Ramos (cell line): ENCODE measurements at regions not wholly inside any gene's neighbourhood (a gene's known extent, or its start where the extent isn't known, plus 50 kb on each side); places are given as distances from the start of the nearest gene placed in this dataset.
"Not testable (repeated sequence)": the region's sequence is repeated elsewhere in the genome, so short reads cannot be mapped to it uniquely, and the experiment has no call there.

Source experiments
- in situ Hi-C: fragments of 300-500 bp; cut with MboI; formaldehyde crosslinking; loops from one replicate; pipeline ENCODE4 v1.14.3; 2022; ENCODE audit warnings: low sequenced_read_pairs; ENCODE audit not compliant: unreplicated experiment

DNA sequence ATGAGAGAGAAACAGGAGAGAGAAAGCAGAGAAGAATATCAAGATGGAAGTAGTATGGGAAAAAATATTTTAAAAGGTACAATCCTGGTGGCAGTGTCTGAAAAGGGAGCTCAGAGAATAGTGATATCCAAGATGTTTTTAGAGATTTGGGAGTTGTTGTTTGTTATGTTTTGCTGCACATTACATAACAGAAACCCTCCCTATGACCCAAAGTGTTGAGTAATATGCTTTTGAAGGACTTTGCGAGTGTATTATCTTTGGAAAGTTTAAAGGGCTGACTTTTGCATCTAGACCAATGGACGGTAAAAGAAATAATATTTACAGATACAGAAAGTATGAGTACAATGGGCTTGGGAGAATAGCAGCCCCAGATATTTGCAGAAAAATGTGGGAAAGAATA, 759.7 kb downstream of the NTRK3 start:
- in situ Hi-C loops = no loop called here

- in situ Hi-C loops = no loop called here
These were observed 760.4 kb downstream of the NTRK3 start for GRCh38 chr15:87496109-87496508.

DNA sequence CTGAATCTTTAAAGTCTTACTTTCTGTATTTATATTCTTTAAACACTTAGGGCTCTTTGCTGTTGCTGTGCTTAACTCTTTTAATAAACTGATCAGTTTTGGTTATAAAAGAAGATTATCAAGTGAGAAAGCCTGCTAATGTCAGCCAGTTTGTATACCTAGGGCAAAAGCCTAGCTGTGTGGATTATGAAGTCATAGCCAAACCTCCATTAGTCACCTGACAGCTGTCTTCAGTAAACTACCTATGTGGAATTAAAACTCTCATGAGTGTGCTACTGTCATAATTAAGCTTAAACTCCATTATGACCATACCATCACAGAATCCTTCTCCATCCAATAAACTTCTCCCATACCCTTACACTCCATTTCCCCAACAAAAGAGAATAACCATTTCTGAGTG, 762.7 kb downstream of the NTRK3 start:
- in situ Hi-C loops = no loop called here

DNA sequence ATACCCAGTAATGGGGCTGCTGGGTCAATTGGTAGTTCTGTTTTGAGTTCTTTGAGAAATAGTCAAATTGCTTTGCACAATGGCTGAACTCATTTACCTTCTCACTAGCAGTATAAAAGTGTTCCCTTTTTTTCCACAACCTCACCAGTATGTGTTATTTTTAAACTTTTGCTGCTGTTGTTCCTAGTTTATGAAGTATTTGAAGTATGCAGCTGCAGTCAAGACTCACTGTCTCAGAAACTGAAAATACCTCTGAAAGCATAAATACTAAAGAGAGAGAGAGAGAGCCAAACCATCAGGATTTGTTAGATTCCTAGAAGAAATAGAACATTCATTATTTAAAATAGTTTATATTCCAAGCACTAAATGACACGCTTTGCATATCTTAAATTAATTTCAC, 764.2 kb downstream of the NTRK3 start:
- in situ Hi-C loops = no loop called here

DNA sequence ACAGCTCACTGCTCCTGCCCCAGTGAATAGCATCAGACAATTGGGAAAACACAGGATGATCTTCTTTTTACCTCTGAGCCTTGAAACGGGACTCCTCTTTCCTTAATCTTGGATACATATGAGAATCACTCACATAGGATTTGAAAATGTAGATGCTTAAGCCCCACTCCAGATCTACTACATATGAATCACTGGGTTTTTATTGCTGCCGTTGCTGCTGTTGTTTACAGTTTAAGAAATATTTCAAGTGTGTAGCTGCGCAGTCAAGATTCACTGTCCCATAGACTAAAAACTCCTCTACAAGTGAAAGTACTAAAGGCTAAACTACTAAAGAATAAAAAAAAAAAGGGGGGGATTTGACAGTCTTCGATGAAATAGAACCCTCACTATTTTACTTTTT, 765.9 kb downstream of the NTRK3 start:
- in situ Hi-C loops = no loop called here

- in situ Hi-C loops = no loop called here
These were observed 766.5 kb downstream of the NTRK3 start for GRCh38 chr15:87489902-87490665.

GRCh38 chr15:87489456-87489855, 767.1 kb downstream of the NTRK3 start:
- in situ Hi-C loops = no loop called here

DNA sequence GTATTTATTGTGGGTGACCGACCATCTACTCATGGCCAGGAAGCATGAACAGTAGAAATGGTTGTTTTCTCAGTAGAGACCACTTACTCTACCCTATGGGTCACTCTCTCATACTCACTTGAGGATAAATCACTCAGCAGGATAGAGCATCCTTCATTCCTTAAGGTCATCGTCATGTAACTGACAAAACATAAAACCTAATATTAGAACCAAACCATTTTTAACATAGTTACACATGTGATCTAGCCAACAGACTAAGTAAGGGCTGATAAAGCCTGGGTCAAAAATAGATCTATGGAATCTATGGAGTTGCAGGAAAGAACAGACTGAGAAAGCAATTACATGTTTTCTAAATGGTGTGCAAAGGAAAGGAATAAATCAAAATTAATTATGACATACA, 769.1 kb downstream of the NTRK3 start:
- in situ Hi-C loops = no loop called here

DNA sequence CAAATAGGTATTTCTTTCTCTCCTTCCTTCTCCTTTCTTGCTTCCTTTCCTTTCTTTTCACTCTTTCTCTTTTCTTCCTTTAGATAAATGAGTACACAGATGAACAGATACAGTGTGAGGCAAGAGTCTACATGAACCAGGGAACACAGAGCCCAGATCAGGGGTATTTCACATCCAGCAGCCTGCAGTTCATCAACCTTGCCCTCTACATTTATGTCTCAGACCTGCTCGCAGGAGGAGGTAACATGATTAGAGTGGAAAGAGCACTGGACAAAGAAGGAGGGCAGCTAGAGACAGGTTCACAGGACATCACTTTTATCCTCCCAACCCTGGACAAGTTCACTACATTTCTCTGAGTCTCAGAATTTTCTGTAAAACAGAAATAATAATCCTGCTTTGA, 773.1 kb downstream of the NTRK3 start:
- in situ Hi-C loops = no loop called here

GRCh38 chr15:87481126-87481525, 775.4 kb downstream of the NTRK3 start:
- in situ Hi-C loops = no loop called here

DNA sequence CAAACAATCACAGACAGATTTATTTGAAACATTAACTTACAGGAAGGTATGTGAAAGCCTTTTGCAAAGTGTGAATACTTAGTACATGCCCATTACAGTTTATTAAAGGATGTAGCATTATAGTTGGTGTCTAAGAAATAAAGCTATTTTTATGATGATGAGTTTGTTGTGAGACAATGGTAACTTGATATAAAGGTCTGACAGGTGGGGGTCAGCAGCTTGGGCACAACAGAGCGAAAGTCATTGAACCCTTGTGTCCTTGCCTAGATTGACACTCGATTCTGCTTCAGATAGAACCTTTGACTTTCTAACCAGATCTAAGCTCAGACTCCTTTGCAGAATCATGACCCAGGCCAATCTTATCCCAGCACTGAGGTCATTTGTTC, 777.9 kb downstream of the NTRK3 start:
- in situ Hi-C loops = no loop called here

- in situ Hi-C loops = no loop called here
These were observed 778.5 kb downstream of the NTRK3 start for GRCh38 chr15:87477737-87478686.

DNA sequence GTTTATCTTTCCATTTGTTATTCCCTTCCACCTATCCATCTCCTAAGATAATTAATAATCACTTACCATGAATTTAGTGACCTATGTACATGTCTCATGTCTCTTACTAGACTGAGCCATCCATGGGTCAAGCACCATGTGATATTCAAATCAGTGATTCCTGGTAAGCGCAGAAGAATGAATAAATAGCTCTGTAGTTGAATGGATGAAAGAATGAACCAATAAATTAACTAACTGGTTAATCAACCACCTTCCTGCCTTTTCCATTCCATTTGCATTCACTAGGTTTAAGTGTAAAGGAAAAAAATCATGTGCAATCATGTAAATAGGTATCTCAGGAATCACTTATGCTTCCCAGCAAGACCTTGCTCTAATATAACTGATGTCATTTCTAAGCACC, 779.5 kb downstream of the NTRK3 start:
- in situ Hi-C loops = no loop called here

- in situ Hi-C loops = no loop called here
These were observed 785.6 kb downstream of the NTRK3 start for GRCh38 chr15:87470923-87471322.

DNA sequence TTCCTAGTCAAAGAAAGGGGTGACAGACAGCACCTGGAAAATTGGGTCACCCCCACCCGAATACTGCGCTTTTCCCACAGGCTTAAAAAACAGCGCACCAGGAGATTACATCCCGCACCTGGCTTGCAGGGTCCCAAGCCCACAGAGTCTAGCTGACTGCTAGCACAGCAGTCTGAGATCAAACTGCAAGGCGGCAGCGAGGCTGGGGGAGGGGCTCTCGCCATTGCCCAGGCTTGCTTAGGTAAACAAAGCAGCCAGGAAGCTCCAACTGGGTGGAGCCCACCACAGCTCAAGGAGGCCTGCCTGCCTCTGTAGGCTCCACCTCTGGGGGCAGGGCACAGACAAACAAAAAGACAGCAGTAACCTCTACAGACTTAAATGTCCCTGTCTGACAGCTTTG, 792.6 kb downstream of the NTRK3 start:
- in situ Hi-C loops = not testable (repeated sequence)

- in situ Hi-C loops = no loop called here
These were observed 794.9 kb downstream of the NTRK3 start for GRCh38 chr15:87461631-87462030.

DNA sequence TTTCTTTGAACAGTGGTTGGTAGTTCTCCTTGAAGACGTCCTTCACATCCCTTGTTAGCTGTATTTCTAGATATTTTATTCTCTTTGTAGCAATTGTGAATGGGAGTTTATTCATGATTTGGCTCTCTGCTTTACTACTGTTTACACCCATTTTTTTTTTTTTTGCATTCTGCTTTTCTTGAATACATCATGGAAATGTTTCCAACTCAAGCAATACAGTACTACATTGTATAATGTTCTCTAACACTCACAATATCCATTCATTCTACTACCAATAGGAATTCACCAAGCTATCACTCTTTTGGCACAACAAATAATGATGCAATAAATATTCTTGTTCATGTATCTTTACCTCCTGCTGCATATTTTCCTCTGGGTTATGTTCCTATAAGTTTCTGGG, 801.7 kb downstream of the NTRK3 start:
- in situ Hi-C loops = no loop called here

DNA sequence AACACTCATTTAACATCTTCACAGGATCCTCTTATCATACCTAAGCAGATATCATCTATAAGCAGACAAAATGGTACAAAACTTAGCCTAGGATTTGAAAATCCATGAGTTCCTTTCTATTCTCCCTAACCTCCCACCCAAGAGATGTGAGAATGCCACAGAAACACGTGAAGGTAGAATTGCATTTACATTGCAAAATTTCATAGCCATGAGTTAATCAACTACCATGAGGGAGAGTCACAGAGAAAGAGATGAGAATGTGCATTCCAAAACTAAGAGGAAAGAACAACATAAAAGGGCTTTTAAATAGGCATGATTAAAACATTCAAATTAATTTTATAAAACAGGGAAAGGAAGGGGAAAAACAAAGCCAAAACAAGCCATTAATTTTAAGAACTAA, 806.2 kb downstream of the NTRK3 start:
- in situ Hi-C loops = no loop called here

DNA sequence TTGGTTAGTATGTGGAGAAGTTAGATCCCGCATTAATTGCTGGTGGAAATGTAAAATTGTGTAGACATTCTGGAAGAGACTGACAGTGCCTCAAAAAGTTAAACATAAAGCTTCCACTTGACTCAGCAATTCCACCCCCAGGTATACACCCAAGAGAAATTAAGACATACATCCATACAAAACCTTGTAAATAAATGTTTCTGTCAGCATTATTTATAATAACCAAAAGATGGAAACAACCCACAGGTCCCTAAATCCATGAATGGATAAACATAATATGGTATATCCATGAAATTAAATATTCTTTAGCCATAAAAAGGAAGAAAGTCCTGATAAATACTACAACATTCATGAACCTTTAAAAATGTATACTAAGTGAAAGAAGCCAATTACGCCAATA, 817.4 kb downstream of the NTRK3 start:
- in situ Hi-C loops = no loop called here

GRCh38 chr15:87433871-87434270, 822.7 kb downstream of the NTRK3 start:
- in situ Hi-C loops = no loop called here

GRCh38 chr15:87429754-87430153, 826.8 kb downstream of the NTRK3 start:
- in situ Hi-C loops = no loop called here
